OCI-LY3 (cell line): ENCODE measurements at regions not wholly inside any gene's neighbourhood (a gene's known extent, or its start where the extent isn't known, plus 50 kb on each side); places are given as distances from the start of the nearest gene placed in this dataset.

Source experiments
- CTCF ChIP-seq: fragments of 200-600, 300-600 bp; sonication (generic); IDR thresholded peaks from 2 replicates; pipeline ENCODE4 v1.5.1; 2014; ENCODE audit warnings: antibody characterized with exemption, low read length, low read depth
- EZH2phosphoT487 ChIP-seq: fragments of 200-600 bp; shearing (Covaris generic); IDR thresholded peaks from 2 replicates; pipeline ENCODE4 v1.6.1; 2018; ENCODE audit warnings: antibody characterized with exemption, mixed run types, low read depth

- TF ChIP-seq CTCF (no peak), EZH2phosphoT487 (no peak)
These were observed 166.6 kb upstream of the MCTP2 start for GRCh38 chr15:94064676-94065313.
